Fibroblast of peridontal ligament (primary cell): ENCODE measurements at regions not wholly inside any gene's neighbourhood (a gene's known extent, or its start where the extent isn't known, plus 50 kb on each side); places are given as distances from the start of the nearest gene placed in this dataset.

Experiments used
- DNase-seq: peaks from one replicate; pipeline ENCODE4 v3.0.0-alpha.2; 2010; ENCODE audit errors: extremely low read depth

GRCh38 chr9:120009856-120010255 lies 570.1 kb downstream of the CDK5RAP2 start:
- DNase-seq: no peak

- no peak for DNase-seq
These were observed 578.4 kb downstream of the CDK5RAP2 start for GRCh38 chr9:120001536-120001935.

- DNase-seq: no peak
These were observed 581.4 kb downstream of the CDK5RAP2 start for GRCh38 chr9:119998614-119999013.

- DNase-seq: no peak
These were observed 588.2 kb downstream of the CDK5RAP2 start for GRCh38 chr9:119991797-119992196.

- DNase-seq: no peak
These were observed 593.3 kb downstream of the CDK5RAP2 start for GRCh38 chr9:119986713-119987112.

- DNase-seq: no peak
These were observed 593.8 kb downstream of the CDK5RAP2 start for GRCh38 chr9:119986205-119986604.

- peak; percentile 76 for DNase-seq
These were observed 604.8 kb upstream of the BRINP1 start for GRCh38 chr9:119974026-119974425.

GRCh38 chr9:119968836-119969707 lies 599.8 kb upstream of the BRINP1 start:
- DNase-seq: peak; percentile 72

GRCh38 chr9:119967867-119968535 lies 598.8 kb upstream of the BRINP1 start:
- no peak for DNase-seq

- peak; percentile 93 for DNase-seq
These were observed 594.6 kb upstream of the BRINP1 start for GRCh38 chr9:119963798-119964372.

- peak; percentile 92 for DNase-seq
These were observed 594.1 kb upstream of the BRINP1 start for GRCh38 chr9:119963258-119963797.

- DNase-seq: no peak
These were observed 592.7 kb upstream of the BRINP1 start for GRCh38 chr9:119961774-119962424.

GRCh38 chr9:119959846-119960545 lies 590.8 kb upstream of the BRINP1 start:
- no peak for DNase-seq

GRCh38 chr9:119956111-119956510 lies 586.9 kb upstream of the BRINP1 start:
- no peak for DNase-seq

GRCh38 chr9:119955276-119955675 lies 586.0 kb upstream of the BRINP1 start:
- DNase-seq: no peak

- DNase-seq: no peak
These were observed 582.4 kb upstream of the BRINP1 start for GRCh38 chr9:119951591-119951990.

GRCh38 chr9:119951090-119951489 lies 581.9 kb upstream of the BRINP1 start:
- DNase-seq: peak; percentile 94

- DNase-seq: no peak
These were observed 576.5 kb upstream of the BRINP1 start for GRCh38 chr9:119945686-119946085.

- no peak for DNase-seq
These were observed 571.9 kb upstream of the BRINP1 start for GRCh38 chr9:119941091-119941490.

GRCh38 chr9:119938871-119939270 lies 569.6 kb upstream of the BRINP1 start:
- DNase-seq: no peak

GRCh38 chr9:119934497-119934896 lies 565.3 kb upstream of the BRINP1 start:
- no peak for DNase-seq
